GM12865 (cell line): ENCODE measurements at regions not wholly inside any gene's neighbourhood (a gene's known extent, or its start where the extent isn't known, plus 50 kb on each side); places are given as distances from the start of the nearest gene placed in this dataset.
"Not testable (repeated sequence)": the region's sequence is repeated elsewhere in the genome, so short reads cannot be mapped to it uniquely, and the experiment has no call there.

Experiments
- DNase-seq: peaks from one replicate; pipeline ENCODE4 v3.0.0; 2010; ENCODE audit warnings: low read depth
- H3K4me3 ChIP-seq: 2 replicates; pipeline ENCODE4 v1.5.1; 2011; ENCODE audit warnings: mild to moderate bottlenecking, low read depth, low read length, control low read depth
- TF ChIP-seq, protein P1 (sequence below): IDR thresholded peaks from 2 replicates; pipeline ENCODE4 v1.5.1; 2011; ENCODE audit warnings: low read length, control low read depth, low read depth, inconsistent platforms; ENCODE audit not compliant: insufficient read depth; ENCODE audit errors: missing control alignments

DNA sequence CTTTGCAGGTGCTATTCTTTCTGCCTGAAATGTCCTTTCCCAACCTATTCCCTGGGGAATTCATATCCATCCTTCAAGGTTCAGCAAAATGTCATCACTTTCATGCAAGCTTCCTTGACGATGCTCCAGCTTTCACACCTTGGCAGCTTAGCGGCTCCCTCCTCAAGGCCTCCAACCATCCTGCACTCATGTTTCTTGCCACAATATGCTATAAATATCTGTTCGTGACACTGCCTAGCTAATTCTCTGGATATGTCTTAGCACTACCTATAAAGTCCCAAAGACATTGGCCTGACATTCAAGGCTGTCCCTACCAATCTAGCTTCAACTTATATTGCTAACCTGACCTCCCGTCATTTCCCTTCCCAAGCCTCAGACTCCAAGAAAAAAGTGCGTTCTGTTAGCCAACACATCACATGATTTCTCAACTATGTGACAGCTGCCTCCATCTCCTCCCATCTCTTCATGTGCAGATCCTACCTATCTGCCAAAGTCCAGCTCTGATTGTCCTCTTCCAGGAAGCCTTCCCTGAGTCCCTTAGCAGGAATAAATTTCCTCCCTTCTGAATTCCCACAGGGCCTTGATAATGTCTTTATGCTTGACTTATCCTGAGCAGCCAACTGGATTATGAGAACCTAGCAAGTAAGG, 359.9 kb upstream of the F9 start:
- TF ChIP-seq, protein P1, sequence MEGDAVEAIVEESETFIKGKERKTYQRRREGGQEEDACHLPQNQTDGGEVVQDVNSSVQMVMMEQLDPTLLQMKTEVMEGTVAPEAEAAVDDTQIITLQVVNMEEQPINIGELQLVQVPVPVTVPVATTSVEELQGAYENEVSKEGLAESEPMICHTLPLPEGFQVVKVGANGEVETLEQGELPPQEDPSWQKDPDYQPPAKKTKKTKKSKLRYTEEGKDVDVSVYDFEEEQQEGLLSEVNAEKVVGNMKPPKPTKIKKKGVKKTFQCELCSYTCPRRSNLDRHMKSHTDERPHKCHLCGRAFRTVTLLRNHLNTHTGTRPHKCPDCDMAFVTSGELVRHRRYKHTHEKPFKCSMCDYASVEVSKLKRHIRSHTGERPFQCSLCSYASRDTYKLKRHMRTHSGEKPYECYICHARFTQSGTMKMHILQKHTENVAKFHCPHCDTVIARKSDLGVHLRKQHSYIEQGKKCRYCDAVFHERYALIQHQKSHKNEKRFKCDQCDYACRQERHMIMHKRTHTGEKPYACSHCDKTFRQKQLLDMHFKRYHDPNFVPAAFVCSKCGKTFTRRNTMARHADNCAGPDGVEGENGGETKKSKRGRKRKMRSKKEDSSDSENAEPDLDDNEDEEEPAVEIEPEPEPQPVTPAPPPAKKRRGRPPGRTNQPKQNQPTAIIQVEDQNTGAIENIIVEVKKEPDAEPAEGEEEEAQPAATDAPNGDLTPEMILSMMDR = no peak

DNA sequence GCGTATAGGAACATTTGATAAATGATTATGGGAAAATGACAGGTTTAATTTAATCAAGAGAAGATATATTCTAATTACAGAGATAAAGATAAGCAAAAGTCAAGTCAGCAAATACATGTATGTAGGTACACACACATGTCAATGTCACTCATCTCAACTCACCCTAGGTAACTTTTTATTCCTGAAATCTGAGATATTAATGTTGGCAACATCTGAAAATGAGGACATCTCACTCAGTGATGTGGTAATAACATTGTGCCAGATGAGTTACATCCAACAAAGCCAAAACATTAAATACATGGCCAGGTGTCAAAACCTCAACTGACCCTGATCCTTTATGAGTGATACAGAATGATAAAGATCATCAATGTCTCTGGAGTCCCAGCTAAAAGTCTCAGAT, 363.3 kb upstream of the F9 start:
- H3K4me3 ChIP-seq = no peak overlapping the region
- no peak for DNase-seq
- TF ChIP-seq, protein P1 = no peak

More for the DNA sequence above, 359.9 kb upstream of the F9 start:
- no peak overlapping the region for H3K4me3 ChIP-seq
- DNase-seq = no peak

DNA sequence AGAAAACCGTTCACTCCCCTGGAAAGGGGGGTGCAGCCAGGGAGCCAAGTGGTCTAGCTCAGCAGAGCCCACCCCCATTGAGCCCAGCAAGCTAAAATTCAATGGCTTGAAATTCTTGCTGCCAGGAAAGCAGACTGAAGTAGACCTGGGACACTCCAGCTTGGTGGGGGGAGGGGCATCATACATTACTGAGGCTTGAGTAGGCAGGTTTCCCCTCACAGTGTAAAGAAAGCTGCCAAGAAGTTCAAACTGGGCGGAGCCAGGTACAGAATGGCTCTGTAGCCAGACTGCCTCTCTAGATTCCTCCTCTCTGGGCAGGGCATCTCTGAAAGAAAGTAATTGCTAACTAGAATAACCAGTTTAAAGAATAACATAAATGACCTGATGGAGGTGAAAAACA, 372.3 kb upstream of the F9 start:
- TF ChIP-seq, protein P1 = no peak
- H3K4me3 ChIP-seq = no peak overlapping the region
- DNase-seq = no peak

DNA sequence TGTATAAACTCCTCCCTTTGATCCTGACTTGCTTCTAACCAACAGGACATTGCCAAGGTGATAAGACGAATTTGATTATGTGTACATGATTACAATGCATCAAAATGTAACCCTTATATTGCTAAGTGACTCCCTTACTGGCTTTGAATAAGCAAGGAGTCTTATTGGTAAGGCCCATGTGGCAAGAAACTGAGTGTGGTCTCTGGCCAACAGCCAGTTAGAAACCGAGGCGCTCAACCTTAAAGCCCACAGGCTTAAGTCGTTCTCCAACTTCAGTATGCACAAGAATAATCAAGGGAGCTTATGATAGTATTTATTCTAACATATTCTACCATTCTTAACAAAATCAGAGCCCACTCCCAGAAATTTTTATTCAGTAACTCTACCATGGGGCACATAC, 374.2 kb upstream of the F9 start:
- no peak overlapping the region for H3K4me3 ChIP-seq
- TF ChIP-seq, protein P1 = no peak
- no peak for DNase-seq

DNA sequence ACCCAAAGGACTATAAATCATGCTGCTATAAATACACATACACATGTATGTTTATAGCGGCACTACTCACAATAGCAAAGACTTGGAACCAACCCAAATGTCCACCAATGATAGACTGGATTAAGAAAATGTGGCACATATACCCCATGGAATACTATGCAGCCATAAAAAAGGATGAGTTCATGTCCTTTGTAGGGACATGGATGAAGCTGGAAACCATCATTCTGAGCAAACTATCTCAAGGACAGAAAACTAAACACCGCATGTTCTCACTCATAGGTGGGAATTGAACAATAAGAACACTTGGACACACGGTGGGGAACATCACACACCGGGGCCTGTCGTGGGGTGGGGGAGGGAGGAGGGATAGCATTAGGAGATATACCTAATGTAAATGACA, 383.9 kb upstream of the F9 start:
- DNase-seq, H3K4me3 ChIP-seq: not testable (repeated sequence)

DNA sequence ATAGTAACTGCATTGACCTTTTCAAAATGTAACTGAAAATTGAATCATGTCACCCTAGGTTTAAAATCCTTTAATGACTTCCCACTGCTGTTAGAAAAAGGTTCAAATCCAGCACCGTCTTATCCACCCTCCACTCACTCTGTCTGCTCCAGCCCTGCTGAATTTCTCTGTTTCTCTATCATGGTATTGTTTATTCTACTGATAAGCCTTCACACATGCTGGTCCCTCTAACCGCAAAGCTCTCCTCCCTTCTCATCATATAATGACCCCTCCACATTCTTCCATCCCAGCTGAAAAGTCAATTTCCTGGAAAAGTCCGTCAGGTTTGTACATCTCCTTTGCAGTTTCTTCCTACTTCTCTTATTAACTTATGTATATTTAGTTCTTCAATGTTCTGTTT, 389.2 kb upstream of the F9 start:
- TF ChIP-seq, protein P1 = no peak

DNA sequence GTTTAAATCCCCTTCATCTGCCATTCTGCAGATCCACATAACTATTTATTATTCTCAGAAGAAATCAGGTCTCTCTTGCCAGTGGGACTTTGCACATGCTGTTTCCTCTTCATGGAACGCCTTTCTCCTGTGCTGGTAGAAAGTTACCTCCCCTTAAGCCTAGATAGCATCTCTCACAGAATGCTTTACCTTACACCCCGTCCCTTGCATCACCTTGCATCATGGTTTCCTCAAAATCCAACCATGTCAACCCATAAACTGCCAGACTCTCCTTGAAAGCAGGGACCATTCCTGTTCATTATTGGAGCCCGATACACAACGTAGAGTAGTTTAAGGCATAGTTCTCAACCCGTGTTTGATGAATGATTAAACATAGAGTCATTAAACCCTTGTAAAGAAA, 396.2 kb upstream of the F9 start:
- TF ChIP-seq, protein P1 = no peak
- no peak for DNase-seq
- H3K4me3 ChIP-seq = no peak overlapping the region

More for the DNA sequence above, 389.2 kb upstream of the F9 start:
- no peak for DNase-seq
- H3K4me3 ChIP-seq = no peak overlapping the region
